HL-60/S4 treated with retinoic acid at 250 ng/mL for 4 days and 3 days (cell line): ENCODE measurements at regions not wholly inside any gene's neighbourhood (a gene's known extent, or its start where the extent isn't known, plus 50 kb on each side); places are given as distances from the start of the nearest gene placed in this dataset.

Experiments used
- in situ Hi-C: fragments of 300-500 bp; cut with MboI; formaldehyde crosslinking; loops from 2 replicates; pipeline ENCODE4 v1.7.0; 2022; ENCODE audit warnings: low sequenced_read_pairs

DNA sequence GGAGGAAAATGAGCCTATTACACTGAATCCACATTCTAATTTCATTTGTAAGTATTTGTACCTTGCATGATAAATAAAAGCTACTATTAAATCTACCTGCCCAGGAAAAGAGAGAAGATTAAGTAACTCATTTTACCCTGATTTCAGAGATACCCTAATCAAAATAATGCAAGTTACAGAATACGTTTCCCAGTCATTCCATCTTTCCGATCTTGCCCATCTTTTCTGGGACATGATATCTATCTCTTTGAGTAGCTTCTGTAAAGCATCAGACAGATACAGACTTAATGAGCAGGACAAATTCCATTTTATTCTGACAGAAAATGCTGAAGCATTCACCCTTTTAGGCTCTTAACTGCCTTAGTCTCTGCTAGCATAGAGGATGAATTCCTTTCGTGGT lies 56.6 kb downstream of the SPRY2 start:
- in situ Hi-C loops: no loop called here

DNA sequence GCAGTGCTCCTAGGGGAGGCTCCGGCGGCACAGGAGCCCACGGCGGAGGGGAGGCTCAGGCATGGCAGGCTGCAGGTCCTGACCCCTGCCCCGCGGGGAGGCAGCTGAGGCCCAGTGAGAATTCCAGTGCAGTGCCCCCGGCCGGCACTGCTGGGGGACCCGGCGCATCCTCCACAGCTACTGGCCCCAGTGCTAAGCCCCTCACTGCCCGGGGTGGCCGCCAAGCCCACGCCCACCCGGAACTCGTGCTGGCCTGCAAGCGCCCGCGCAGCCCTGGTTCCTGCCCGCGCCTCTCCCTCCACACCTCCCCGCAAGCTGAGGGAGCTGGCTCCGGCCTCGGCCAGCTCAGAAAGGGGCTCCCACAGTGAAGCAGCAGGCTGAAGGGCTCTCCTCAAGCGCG lies 62.2 kb downstream of the SPRY2 start:
- in situ Hi-C loops: no loop called here

DNA sequence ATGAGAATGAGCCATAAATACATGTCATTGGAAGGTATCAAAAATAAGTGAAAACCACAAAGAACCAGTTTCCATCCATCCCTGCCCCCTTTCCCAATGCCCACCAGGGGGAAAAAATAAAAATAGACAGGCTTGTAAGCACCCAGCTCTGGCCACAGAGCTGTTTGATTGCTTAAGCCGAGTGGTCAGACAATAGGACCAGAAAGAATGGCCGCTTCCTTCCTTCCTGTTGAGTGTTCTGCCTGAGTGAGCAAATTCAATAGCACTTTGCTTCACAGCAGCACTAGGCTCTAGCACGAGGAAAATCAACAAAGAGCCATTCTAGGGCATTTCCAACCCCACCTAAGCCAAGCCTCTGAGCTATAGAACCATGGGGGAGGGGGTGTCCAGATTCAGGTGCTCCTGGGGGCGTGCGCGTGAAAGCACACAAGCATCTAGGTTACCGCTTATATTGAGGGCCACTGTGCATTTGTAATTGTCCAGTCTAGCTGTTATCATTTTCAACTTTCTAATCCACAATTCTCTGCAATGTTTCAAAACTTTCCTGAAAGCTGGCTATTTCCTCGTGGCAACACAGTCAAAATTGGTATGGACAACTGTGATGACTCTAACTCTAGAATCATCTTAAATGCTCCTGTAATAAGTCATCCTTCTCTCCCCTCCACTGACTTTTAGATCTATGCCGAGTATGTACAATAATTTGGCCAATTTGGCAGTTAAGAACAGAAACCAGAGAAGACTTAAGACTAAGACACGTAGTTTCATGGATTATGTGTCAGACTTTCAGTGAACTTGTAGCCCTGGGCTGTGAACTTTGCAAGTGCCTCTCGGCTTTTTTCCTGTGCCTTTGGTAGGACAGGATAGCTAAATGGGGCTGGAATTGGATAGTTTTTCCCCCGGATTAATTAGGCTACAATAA lies 64.3 kb downstream of the SPRY2 start:
- in situ Hi-C loops: no loop called here

DNA sequence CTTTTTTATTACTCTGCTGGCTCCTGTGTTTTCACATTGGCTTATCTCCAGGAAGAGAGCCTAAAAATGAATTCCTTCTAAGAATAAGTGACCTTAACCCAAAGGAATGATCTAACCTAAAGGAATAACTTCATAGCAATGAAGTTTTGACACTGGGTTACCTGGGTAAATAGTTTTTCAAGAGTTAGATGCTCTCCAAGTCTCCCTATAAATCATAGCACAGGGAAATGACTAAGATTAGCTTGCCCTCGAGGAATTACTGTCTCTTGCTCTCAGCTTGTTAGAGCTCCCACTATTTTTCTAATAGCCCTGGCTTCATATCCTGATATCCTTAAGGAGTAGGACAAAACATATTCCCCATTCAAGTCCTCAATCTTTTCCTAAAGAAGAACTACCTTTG lies 66.3 kb downstream of the SPRY2 start:
- in situ Hi-C loops: no loop called here

DNA sequence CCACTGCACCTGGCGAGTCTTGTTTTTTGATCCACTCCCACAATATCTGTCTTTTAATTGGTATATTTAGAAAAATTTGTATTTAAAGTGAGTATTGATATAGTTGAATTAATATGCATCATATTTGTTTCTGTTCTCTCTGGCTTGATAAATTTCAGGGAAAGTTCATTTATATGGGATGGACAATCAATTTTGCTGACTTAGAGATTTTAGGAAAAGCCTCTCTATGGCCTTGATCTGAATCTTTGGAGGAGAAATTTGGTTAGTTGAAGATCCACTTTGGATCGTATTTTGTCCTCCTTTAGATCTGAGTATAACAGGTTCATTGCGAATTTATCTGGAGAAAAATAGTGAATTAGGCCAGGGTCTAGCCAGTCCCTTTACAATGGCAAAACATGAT lies 67.2 kb downstream of the SPRY2 start:
- in situ Hi-C loops: no loop called here

DNA sequence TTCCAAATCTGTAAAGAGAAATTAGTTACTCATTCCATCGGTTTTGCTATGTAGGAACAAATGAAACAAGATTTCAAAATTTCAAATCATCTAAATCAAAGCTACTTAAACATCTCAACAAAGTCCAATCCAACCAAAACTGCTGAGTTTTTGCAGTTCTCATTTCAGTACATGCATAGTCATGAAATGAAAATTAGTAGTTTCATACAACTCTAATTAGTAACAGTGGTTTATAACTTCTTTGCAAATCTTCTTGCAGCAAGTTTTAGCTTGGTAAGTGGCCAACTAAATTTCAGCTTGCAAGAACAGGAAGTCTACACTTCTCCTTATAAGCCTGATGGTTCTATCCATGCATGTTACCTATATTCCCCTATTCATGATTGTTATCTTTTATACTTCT lies 75.6 kb downstream of the SPRY2 start:
- in situ Hi-C loops: no loop called here

DNA sequence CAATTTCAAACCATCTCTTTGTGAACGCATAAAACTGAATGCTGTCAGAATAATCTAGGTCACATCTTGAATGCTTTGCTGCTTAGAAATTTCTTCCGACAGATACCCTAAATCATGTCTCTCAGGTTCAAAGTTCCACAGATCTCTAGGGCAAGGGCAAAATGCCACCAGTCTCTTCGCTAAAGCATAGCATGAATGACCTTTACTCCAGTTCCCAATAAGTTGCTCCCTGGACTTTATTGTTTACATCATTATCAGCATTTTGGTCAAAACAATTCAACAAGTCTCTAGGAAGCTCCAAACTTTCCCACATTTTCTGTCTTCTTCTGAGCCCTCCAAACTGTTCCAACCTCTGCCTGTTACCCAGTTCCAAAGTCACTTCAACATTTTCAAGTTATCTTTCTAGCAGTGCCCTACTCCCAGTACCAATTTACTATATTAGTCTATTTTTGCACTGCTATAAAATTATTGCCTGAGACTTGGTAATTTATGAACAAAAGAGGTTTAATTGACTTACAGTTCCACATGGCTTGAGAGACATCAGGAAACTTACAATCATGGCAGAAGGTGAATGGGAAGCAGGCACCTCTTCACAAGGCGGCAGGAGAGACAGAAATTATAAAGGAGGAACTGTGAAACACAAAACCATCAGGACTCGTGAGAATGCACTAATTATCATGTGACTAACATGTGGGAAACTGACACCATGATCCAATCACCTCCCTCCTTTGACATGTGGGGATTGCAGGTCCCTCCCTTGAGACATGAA lies 77.0 kb downstream of the SPRY2 start:
- in situ Hi-C loops: no loop called here

DNA sequence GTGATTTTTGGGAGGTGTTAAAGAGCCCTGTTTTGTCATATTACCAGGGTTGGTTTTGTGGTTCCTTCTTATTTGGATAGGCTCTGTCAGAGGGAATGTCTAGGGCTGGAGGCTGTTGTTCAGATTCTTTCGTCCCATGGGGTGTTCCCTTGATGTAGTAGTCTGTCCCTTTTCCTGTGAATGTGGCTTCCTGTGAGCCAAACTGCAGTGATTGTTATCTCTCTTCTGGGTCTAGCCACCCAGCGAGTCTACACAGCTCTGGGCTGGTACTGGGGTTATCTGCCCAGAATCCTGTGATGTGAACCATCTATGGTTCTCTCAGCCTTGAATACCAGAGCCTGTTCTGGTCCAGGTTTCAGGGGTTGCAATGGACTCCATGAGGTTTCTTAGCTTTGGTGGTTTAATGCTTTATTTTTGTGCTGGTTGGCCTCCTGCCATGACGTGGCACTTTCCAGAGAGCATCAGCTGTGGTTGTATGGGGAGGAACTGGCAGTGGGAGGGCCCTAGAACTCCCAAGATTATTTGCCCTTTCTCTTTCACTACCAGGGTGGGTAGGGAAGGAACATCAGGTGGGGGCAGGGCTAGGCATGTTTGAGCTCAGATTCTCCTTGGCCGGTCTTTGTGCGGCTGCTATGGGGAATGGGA lies 78.8 kb downstream of the SPRY2 start:
- in situ Hi-C loops: no loop called here

DNA sequence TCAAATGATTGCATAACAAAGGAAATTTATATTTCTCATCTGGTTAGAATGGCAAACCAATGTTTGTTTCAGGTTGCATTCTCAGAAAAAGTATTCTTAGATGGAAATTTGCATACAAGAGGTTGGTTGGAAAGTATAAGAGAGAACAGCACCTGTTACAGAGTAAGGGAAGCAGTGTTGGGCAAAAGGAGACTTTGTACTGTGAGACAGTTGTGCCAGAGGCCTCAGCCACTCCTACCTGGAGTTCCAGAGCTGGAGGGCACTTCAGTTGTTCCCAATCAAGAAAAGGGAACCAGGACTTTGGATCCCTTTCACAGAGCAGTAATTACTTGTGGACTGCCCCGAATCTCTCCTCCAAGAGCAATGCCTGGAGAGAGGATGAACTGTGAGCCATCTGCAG lies 81.8 kb downstream of the SPRY2 start:
- in situ Hi-C loops: no loop called here

DNA sequence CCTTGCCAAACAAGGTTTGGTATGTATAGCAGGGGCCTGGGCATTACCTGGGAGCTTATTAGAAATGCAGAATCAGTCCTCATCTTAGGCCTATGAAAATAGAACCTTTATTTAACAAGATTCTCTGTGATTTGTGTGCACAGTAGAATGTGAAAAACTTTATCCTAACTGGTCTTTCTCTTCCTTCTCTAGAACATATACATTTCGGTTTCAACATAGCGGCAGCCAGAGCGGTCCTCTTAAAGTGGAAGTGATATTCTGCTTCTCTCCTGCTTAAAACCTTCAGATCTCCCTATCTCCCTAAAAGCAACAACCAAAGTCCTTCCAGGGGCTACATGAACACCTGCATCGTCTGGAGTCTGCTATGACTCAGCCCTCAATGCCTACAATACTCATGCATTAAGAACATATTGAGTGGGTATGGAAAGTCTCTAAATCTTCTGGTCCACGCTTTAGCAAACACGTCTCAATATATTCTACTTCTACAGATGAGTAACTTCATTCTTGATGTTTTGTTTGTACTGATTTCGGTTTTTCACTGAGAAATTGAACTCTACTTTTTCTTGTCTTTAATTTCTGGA lies 84.5 kb downstream of the SPRY2 start:
- in situ Hi-C loops: no loop called here

DNA sequence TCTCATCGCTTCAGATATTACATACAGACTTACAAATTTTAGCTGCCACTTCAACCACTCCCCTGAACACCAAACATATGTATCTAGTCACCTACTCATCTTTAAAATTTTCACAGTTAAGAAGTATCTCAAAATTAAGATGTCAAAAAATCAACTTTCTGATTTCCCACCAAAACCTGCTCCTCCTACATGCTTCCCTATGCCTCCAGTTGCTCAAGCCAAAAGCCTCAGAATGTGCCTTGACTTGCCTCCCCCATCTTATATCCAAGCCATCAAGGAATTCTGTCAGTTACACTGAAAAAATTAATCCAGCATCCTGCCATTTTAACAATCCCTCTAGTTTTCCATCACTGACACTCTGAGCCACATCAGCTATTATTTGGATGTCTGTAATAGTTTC lies 85.0 kb downstream of the SPRY2 start:
- in situ Hi-C loops: no loop called here

DNA sequence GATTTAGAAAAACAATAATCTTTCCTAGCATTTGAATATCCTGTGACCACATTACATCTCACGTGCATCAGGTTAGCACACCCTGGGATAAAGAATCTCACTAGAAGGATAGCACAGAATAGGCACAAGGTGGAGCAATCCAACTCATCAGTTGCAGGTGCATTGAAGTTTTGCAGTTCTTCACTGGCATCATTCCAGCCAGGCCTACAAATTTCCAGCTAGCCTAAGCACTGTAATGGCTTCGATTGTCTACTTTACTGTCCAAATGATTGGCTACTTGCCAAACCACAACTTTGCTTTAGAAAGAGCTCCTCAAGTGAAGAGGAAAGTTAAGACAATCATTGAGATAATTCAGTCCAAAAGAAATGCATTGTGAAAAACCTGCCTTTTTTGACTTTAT lies 89.5 kb downstream of the SPRY2 start:
- in situ Hi-C loops: no loop called here

DNA sequence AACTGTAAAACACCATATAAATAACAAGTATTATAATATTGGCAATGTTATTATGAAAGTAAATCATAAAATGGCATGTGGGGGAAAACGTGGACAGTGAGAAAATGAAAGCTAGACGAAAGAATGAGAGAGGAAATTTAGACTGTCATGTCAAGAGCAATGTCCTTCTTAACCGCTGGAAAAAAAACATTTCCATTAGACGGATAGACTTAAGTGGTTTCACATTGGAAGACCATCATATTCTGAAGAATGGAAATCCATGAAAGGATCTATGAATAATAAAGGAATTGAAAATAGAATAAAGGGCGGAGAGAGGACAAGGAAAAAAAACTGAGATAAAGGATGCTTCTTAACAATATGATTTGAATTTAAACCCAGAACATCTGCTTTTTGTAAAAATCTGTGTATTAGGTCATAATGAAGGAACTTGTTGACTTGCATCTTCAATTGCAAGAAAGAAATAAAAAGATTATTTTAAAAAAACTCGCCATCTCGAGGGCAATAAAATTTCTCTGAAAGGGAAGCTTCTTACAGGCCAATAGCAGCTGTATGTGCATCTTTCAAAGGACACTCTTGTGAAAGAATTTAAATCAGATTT lies 90.6 kb downstream of the SPRY2 start:
- in situ Hi-C loops: no loop called here

DNA sequence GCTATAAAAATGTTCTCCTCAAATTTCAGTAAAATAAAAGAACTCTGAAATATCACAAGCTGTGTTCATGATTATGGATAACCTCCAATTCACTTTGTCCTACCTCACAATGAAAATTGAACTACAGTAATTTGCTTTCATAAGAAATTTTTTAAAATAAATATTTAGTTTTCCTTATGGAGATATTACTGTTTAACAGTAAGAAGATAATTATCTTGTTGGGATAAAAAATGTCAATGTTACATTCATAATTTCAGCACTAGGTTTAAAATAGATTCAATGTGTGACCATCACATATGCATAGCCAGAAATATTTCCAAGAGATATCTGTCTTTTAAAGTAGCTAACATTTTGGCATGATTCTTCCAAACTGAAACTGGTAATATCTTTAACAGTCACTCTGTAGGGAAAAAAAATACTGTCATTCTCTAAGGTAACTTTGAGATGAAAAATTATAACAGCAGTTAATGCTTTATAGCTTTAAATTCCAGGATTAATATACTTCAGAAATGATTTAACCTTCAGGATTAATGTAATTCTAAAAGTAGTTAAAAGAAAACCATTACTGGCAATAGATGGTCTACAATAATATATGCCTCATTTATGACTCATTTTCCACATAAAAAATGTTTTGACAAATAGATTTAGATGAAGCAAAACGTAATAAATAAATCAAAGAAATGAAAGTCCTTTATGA lies 91.3 kb downstream of the SPRY2 start:
- in situ Hi-C loops: no loop called here

DNA sequence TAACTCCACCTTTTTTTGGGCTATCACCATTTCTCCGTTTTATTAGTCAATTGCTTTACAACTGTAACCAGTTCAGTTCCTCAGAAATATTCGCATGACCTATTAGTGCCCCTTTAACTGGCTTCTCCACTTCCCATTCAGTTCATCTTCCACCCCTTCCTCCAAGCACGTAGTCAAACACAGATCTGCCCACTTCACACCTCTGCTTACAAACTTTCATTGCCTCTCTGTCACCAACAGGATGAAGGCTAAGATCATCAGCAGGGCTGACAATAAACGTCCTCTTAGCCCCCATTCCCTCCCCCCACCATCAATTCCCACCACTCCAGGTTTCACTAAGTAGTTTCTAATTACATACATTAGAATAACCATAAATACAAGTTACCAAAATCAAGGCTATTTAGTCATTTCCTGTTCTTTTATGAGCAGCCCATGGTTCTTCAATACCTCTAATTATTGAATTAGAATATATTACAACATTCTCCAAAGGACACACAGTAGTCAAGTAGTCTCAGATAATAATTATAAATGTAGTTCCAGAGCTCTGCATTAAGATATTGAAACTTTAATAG lies 95.7 kb downstream of the SPRY2 start:
- in situ Hi-C loops: no loop called here

DNA sequence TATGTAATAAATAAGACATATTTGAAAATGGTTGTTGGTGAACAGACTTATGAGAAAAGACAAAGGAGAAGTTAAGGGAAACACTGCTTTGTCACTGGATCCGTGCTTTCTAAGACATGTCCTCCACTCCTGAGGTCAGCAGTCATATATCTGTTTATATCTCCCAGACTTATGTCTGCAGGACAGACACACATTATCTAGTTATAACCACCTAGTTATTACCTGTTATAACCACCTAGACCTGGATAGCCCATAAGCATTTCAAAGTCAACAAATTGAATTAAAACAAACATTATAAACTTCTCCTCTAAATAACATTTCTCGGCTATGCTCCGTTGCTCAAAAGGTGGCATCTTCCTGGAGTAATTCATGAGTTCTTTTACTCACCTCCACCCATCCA lies 96.4 kb downstream of the SPRY2 start:
- in situ Hi-C loops: no loop called here

DNA sequence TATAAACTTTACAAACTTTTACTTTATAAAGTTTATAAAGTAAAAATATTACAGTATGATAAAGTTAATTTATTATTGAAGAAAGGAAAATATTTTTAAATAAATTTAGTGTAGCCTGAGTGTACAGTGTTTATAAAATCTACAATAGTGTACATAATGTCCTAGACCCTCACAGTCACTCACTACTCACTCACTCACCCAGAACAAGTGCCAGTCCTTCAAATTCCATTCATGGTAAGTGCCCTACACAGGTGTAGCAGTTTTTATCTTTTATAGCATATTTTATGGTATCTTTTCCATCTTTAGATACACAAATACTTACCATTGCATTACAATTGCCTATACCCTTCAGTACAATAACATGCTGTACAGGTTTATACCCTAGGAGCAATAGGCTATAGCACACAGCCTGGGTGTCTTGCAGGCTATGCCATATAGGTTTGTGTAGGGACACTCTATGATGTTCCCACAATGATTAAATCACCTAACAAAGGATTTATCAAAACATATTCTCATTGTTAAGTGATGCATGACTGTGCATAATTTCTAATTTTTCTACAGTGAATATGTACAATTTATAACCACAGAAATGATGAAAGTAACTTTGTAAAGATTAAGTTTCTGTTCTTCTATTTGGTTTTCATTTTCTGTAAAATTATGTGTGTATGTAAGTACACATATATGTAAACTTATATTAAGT lies 98.0 kb downstream of the SPRY2 start:
- in situ Hi-C loops: no loop called here

DNA sequence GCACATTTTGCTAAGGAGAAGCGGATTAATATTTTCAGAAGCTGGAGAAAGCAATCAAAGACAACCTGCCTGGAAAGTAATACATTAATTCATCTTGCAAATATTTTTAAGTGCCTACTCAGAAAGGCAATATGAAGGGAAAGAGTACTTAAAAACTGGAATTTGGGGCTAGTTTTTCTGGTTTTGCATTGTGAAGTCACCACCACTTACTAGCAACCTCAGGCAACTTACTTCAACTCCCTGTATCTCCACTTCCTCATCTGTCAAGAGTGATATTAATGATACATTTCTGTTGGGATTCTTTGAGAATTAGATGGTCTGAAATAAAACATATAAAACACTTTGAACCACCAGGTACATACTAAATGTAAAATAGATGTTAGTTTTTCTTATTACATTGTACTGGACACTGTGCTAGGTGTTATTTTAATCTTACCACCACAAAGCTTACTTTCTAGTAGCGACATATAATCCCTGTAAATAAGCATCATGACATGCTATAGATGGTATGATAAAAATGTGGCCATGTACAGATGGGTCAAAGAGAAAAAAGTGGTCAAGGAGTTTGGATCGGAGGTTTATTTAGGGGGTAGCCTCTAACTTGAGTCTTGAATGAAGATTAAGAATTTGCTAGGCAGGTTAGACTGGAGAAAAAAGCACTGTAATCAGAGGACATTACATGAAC lies 101.2 kb downstream of the SPRY2 start:
- in situ Hi-C loops: no loop called here

DNA sequence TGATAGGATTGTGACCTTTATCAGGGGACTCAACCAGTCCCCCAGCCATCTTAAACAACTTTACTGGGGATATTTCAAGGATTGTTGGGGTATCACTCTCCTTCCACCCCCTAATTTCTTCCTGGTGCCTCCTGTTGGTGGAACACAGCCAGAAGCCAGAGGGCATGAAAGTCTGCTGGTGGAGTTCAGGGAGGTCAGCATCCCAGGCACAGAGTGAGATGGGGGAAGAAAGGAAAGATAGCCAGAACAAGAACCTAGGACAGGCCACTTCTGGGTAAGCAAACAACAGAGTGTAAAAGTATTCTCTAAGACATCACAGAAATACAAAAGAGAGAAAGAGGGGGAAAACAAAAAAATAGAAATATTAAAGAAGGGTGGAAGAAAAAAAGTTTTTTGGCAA lies 101.8 kb downstream of the SPRY2 start:
- in situ Hi-C loops: no loop called here
